Brain microvascular endothelial cell (primary cell): ENCODE measurements at regions not wholly inside any gene's neighbourhood (a gene's known extent, or its start where the extent isn't known, plus 50 kb on each side); places are given as distances from the start of the nearest gene placed in this dataset.

Source experiments
- DNase-seq: peaks from one replicate; pipeline ENCODE4 v3.0.0-alpha.2; 2020
- H3K27ac ChIP-seq: fragments of 250-450 bp; sonication (Bioruptor Pico); 2 replicates; pipeline ENCODE4 v1.5.1; 2020; ENCODE audit warnings: mild to moderate bottlenecking, moderate library complexity
- H3K27me3 ChIP-seq: fragments of 250-450 bp; sonication (Bioruptor Pico); replicated peaks from 2 replicates; pipeline ENCODE4 v1.5.1; 2020; ENCODE audit warnings: mild to moderate bottlenecking
- H3K36me3 ChIP-seq: fragments of 250-450 bp; sonication (Bioruptor Pico); replicated peaks from 2 replicates; pipeline ENCODE4 v1.5.1; 2020; ENCODE audit warnings: mild to moderate bottlenecking
- H3K4me3 ChIP-seq: 2 replicates; pipeline ENCODE4 v1.5.1; 2011; ENCODE audit warnings: low read depth, mild to moderate bottlenecking, control low read depth, low read length, moderate library complexity
- in situ Hi-C: cut with HindIII; loops from 2 replicates; pipeline ENCODE4 v1.10.0; 2017; ENCODE audit warnings: low sequenced_read_pairs, low pct_ligation_motif_present
- TF ChIP-seq, protein P1 (sequence below): IDR thresholded peaks from 2 replicates; pipeline ENCODE4 v1.5.1; 2011; ENCODE audit warnings: low read depth, mild to moderate bottlenecking, moderate library complexity, low read length, control low read depth, inconsistent platforms; ENCODE audit errors: missing control alignments

DNA sequence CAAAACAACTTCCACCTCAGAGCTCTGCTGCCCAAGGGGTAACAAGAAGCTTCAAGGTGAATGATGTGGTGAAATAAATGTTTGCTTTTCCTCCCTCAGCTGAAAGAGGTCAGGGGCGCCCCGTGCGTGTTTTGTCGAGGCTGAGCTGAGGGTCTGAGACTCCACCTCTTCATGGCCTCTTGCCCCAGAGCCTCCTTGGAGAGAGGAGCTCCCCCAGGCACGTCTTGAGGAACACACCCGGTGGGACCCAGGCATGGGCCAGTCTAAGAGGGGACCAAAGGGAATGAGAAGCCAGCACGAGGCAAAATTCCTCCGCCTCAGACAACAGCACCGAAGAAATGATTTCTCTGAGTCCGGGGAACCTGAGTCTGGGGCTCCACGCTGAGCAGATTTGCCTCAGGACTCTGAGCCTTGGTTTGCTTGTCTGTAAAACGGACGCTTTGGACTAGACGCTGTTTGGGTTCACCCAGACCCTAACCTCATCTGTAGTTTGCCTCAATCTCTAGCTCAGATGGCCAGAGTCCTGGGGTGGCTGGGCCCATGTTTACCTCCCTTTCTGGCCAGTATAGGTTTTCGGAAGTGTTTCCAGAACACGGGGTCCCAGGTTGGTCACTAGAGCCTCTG lies 56.4 kb upstream of the ODC1 start:
- Histone ChIP-seq H3K27me3 (no peaks in the 10 kb centered on the region), H3K27ac (no peak overlapping the region), H3K36me3 (no peaks in the 10 kb centered on the region), H3K4me3 (no peak overlapping the region)
- in situ Hi-C loops, result no loop called here
- TF ChIP-seq, protein P1, sequence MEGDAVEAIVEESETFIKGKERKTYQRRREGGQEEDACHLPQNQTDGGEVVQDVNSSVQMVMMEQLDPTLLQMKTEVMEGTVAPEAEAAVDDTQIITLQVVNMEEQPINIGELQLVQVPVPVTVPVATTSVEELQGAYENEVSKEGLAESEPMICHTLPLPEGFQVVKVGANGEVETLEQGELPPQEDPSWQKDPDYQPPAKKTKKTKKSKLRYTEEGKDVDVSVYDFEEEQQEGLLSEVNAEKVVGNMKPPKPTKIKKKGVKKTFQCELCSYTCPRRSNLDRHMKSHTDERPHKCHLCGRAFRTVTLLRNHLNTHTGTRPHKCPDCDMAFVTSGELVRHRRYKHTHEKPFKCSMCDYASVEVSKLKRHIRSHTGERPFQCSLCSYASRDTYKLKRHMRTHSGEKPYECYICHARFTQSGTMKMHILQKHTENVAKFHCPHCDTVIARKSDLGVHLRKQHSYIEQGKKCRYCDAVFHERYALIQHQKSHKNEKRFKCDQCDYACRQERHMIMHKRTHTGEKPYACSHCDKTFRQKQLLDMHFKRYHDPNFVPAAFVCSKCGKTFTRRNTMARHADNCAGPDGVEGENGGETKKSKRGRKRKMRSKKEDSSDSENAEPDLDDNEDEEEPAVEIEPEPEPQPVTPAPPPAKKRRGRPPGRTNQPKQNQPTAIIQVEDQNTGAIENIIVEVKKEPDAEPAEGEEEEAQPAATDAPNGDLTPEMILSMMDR, result no peak
- DNase-seq, result no peak

DNA sequence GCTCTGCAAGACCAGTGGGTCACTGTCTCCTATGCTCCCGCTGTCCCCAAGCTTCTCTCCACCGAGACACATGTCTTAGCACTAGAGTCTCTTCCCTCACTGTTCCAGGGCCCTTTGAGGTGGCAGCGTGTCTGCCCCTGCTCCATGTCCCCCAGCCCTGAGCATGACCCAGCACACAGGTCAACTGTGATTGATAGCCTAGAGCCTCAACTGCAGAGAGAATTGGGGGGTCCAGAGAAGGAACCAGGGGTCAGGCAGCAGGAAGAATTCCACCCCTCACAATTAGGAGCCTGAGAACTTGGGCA lies 54.6 kb upstream of the ODC1 start:
- Histone ChIP-seq H3K27me3 (no peaks in the 10 kb centered on the region), H3K27ac (no peak overlapping the region), H3K4me3 (no peak overlapping the region), H3K36me3 (no peaks in the 10 kb centered on the region)
- DNase-seq, result no peak
- TF ChIP-seq, protein P1, result no peak
- in situ Hi-C loops, result no loop called here

DNA sequence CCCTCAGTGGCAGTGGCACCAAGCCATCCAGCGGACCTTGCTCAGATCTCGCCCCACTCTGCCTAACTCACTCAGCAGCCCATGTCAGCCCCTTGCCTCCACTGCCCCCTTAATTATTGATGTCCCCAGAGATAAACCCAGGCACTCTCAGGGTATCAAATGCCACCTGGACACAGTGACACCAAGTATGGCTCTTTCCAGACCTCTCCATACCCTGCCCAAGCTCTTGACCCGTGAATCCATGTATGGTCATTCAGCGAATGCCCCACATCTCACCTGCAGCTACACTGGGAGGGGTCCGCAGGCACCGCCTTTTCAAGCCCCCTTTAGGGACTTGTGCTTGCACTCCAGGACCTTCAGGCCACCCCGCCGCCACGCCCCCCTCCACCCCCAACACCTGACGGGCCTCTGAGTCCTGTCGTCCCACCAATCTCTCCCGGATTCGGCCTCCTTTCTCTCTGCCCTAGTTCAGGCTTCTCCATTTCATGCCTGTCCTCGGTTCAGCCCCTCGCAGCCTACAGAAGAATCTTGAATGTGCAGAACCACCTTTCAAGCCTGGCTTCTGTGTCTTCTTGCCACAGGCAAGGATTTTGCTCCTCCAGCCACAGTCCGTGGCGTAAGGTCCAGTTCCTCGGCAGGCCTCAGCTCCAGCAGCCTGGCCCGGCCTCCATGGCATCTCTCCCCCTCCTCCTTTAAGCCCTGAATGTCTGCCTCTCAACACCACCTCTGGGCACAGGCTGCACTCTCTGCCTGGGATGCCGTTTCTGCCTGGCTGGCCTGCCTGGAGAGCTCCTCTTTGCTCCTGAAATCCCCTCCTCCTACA lies 54.1 kb upstream of the ODC1 start:
- Histone ChIP-seq H3K4me3 (no peak overlapping the region), H3K27ac (no peak overlapping the region), H3K27me3 (no peaks in the 10 kb centered on the region), H3K36me3 (no peaks in the 10 kb centered on the region)
- TF ChIP-seq, protein P1, result no peak
- in situ Hi-C loops, result no loop called here
- DNase-seq, result no peak

DNA sequence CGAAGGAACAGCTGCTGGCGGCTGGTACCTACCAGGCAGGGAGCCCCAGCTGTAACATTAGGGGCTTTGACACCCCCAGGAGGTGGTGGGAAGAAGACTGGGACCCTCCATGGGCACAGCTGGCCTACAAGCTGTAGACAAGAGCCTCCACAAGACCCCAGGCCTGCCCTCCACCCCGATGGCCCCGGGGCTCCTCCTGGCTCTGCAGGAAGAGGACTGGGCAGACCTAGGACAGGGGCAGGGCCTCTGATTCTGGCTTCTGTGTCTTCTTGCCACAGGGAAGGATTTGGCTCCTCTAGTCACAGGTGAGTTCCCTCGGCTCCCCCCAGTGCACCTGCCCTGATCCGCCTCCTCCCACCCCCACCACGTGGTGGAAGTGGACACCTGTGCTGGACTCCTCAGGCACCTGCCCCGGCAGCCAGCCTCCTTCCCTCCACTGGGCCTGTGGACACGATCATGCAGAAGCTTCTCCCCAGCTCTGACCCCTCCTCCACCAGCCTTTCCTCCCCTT lies 53.4 kb upstream of the ODC1 start:
- no peak for DNase-seq
- no peak overlapping the region for H3K4me3 ChIP-seq
- in situ Hi-C loops, result no loop called here
- H3K27me3 ChIP-seq, result no peaks in the 10 kb centered on the region
- no peaks in the 10 kb centered on the region for H3K36me3 ChIP-seq
- H3K27ac ChIP-seq, result no peak overlapping the region
- TF ChIP-seq, protein P1, result no peak

DNA sequence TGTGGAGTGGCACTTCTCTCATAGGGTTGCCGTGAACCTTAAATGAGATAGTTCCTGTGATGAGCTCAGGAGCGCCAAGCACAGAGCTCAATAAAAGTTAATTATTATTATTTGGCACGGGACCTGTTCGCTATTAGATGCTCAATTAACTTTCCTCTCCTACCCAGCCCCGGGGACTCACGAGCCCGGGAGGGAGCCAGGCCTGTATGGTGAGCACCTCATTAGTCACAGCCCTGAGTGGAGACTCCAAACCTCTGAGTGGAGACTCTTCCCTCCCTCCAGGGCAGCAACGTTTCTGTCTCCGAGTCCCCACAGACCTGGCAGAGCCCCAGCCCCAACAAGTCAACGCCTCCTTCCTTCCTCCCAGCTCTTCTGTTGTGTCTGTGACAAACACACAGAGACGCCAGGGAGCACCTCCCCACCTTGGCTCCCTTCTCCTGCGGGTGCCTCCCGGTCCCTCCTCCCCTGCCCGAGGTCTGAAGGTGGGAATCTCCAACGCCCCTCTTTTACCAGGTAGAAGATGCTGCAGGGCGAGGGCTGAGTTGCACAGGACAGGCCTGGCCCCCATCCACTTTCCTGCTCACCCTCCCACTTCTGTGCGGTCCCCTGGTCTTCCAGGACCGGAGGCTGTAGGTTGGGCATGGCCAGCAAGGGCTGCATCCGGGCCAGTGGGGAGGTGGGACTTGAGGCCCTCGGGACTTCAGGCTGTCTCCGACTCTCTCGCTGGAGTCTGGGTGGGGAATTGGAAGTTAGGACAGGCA lies 52.7 kb upstream of the ODC1 start:
- Histone ChIP-seq H3K27me3 (peaks cover under 1% of the 10 kb centered on the region), H3K27ac (no peak overlapping the region), H3K4me3 (no peak overlapping the region), H3K36me3 (no peaks in the 10 kb centered on the region)
- TF ChIP-seq, protein P1, result no peak
- in situ Hi-C loops, result no loop called here
- no peak for DNase-seq
